ENCODE measurements at regions not wholly inside any gene's neighbourhood (a gene's known extent, or its start where the extent isn't known, plus 50 kb on each side); places are given as distances from the start of the nearest gene placed in this dataset.

DNA sequence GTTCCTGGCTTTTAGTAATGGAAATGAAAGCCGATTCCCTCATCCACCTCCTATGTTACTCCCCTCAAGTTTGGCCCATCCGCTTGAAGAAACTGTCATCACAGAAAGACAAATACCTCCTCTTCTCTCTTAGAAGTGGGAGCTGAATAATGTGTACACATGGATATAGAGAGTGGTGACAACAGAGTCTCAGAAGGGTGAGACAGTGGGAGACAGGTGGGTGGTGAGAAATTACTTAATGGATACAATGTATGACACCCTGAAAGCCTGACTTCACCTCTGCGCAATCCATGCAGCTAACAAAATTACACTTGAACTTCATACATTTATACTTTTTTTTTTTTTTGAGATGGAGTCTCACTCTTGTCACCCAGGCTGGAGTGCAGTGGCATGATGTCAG, 217.5 kb downstream of the SKIDA1 start:
- H3K4me3 ChIP-seq (ENCODE audit: low read depth, low read length) = no peak overlapping the region
- no peak for TF ChIP-seq CTCF (IDR thresholded peaks at IDR 0.05; ENCODE audit: low read depth, low read length)

DNA sequence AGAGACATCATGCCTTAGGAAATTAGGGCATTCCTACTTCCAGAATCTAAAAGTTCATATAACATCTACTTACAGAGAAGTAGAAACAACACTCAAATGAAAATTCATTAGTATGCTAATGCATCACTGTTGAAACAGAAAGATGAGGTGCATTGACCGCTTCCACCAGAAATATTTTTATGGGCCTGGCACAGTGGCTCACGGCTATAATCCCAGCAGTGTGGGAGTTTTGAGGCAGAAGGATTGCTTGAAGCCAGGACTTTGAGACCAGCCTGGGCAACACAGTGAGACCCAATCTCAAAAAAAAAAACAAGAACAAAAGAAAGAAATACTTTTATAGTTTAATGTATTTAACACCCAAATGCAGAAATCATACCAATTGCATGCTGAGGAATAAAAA, 220.9 kb downstream of the SKIDA1 start:
- no peak overlapping the region for H3K4me3 ChIP-seq (ENCODE audit: low read depth, low read length)
- TF ChIP-seq CTCF (IDR thresholded peaks at IDR 0.05; ENCODE audit: low read depth, low read length) = no peak

GRCh38 chr10:21304198-21304597, 221.3 kb downstream of the SKIDA1 start:
- no peak overlapping the region for H3K4me3 ChIP-seq (ENCODE audit: low read depth, low read length)
- TF ChIP-seq CTCF (IDR thresholded peaks at IDR 0.05; ENCODE audit: low read depth, low read length) = no peak

DNA sequence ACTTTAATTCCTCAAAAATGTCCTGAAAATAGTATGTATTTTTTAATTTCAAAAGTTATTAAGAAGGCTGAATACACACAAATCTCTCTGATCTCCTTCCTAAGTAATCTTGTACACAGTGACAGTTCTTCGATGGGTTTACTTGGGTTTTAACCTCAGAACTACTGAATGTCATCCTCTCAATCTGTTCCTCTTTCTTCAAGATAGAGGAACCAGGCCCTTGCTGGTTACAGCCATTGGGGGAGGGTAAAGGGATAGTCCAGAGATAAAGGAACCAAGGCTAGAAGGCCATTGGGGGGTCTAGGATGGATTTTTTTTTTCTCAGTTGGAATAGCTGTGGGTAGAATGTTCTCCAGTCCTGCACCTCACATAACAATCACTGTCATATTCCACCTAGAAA, 224.9 kb downstream of the SKIDA1 start:
- no peak for TF ChIP-seq CTCF (IDR thresholded peaks at IDR 0.05; ENCODE audit: low read depth, low read length)
- H3K4me3 ChIP-seq (ENCODE audit: low read depth, low read length) = no peak overlapping the region

DNA sequence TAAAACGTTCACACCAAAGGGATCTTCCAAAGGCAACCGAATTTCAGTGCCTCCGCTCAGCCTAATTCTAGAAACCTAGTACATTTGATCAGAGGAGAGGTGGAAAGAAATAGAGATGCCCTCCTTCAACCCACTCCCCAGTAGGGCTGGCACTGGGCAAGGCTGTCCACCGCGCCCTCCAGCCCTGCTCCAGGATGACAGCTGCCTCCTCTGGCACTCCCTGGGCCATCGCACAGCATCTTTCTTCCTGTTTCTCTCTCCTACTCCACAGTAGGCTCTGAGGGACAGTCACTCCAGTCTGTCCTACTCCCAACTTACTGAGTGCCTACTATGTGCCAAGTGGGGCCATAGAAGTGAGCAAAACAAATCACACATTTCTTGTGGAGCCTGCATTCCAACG, 226.2 kb downstream of the SKIDA1 start:
- H3K4me3 ChIP-seq (ENCODE audit: low read depth, low read length) = no peak overlapping the region
- TF ChIP-seq CTCF (IDR thresholded peaks at IDR 0.05; ENCODE audit: low read depth, low read length) = no peak

DNA sequence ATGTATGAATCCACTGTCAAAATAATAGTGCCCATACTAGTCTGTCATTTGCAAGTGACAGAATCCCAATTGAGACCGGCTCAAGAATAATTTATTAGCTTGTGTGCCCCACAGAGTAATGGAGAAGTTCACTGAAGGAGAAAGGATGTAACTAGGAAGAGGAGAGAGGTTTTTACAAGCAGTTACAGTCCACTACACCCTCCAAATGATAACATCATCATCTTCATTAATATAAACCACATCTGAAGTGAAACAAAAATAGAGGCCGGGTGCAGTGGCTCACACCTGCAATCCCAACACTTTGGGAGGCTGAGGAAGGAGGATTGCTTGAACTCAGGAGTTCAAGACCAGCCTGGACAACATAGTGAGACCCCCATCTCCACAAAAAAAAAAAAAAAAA, 226.8 kb downstream of the SKIDA1 start:
- no peak for TF ChIP-seq CTCF (IDR thresholded peaks at IDR 0.05; ENCODE audit: low read depth, low read length)
- H3K4me3 ChIP-seq (ENCODE audit: low read depth, low read length) = no peak overlapping the region

GRCh38 chr10:21297603-21298383, 227.7 kb downstream of the SKIDA1 start:
- H3K4me3 ChIP-seq (ENCODE audit: low read depth, low read length) = no peak overlapping the region
- TF ChIP-seq CTCF (IDR thresholded peaks at IDR 0.05; ENCODE audit: low read depth, low read length) = no peak

Measured in WI38 (cell line).